VCaP (cell line): ENCODE measurements at regions not wholly inside any gene's neighbourhood (a gene's known extent, or its start where the extent isn't known, plus 50 kb on each side); places are given as distances from the start of the nearest gene placed in this dataset.

Experiments
- H3K27ac ChIP-seq: fragments of 450-650 bp; 2 replicates; pipeline ENCODE4 v1.5.1; 2017
- TF ChIP-seq, protein P1 (sequence below): fragments of 450-650 bp; conservative IDR thresholded peaks from 2 replicates; pipeline ENCODE4 v1.5.1; 2017; ENCODE audit warnings: mild to moderate bottlenecking, moderate library complexity

DNA sequence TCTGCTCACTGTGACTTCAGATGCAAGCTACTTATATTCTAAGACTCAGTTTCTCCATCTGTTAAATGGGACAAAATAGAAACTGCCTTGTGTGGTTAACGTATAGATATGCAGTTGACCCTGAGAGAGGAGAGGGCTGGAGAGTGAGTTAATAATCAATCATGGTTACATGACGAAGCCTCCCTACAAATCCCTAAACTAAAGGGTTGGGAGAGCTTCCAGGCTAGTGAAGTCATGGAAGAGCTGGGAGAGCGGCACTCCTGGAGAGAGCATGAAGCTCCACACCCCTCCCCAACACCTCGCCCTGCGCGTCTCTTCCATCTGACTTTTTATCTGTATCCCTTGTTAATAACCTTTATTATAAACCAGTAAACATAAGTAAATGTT, 138.5 kb upstream of the FAM9B start:
- H3K27ac ChIP-seq, result no peak overlapping the region
- TF ChIP-seq, protein P1, sequence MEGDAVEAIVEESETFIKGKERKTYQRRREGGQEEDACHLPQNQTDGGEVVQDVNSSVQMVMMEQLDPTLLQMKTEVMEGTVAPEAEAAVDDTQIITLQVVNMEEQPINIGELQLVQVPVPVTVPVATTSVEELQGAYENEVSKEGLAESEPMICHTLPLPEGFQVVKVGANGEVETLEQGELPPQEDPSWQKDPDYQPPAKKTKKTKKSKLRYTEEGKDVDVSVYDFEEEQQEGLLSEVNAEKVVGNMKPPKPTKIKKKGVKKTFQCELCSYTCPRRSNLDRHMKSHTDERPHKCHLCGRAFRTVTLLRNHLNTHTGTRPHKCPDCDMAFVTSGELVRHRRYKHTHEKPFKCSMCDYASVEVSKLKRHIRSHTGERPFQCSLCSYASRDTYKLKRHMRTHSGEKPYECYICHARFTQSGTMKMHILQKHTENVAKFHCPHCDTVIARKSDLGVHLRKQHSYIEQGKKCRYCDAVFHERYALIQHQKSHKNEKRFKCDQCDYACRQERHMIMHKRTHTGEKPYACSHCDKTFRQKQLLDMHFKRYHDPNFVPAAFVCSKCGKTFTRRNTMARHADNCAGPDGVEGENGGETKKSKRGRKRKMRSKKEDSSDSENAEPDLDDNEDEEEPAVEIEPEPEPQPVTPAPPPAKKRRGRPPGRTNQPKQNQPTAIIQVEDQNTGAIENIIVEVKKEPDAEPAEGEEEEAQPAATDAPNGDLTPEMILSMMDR, result no peak

DNA sequence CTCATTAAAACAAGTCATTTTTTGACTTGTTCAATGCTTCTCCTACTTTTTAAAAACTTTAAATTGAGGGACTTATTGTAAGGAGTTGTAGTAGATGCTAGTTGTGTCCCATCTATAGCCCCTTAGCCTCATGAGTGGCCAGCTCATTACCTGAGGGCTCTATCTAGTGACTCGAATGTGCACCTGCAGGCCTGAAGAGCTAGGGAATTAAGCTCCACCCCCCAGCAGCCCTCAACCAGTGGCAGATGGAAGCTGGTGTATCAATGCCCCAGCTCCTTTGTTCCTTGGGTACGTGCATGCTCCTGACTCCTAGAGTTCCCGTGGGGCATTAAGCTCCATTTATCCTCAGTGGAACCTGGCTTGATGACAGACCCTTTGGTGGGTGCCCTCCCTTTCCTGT, 146.7 kb upstream of the FAM9B start:
- TF ChIP-seq, protein P1, result no peak

DNA sequence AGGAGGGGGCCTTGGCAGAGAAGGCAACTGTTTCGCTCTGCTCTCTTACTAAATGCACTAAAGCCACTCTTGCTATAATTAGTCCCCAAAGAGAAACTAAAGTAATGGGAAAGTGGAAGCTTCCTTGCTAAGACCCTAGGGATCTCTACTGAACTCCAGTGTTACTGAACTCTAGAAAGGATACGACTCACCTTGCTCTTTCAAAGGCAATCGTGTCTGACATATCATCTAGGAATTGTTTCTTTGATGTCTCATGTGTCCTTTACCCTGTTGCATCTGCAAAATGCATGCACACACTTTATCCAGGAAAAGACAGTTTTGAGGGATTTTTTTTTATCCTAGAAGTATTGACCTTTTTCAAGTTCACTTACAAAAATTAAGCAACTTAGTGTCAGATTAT, 148.1 kb upstream of the FAM9B start:
- no peak overlapping the region for H3K27ac ChIP-seq
- TF ChIP-seq, protein P1, result no peak

More for the DNA sequence above, 146.7 kb upstream of the FAM9B start:
- no peak overlapping the region for H3K27ac ChIP-seq

DNA sequence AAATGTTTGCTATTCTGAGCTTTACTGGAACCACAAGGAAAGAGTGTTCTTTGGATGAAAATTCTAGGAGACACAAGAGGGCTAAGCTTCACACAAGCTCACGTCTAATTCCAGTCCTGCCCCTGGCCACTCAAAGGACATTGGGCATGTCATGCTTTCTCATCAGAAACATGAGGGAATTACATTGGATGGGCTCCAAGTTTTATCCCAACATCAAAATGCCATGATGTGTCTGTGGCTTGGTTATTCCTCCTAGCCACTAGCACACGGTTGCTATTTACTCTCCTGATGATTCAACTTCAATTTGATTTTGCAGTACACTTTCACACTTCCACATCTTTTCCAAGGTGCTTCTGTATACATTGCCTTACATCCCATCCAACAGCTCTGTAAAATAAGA, 149.6 kb upstream of the FAM9B start:
- TF ChIP-seq, protein P1, result no peak
- H3K27ac ChIP-seq, result no peak overlapping the region

DNA sequence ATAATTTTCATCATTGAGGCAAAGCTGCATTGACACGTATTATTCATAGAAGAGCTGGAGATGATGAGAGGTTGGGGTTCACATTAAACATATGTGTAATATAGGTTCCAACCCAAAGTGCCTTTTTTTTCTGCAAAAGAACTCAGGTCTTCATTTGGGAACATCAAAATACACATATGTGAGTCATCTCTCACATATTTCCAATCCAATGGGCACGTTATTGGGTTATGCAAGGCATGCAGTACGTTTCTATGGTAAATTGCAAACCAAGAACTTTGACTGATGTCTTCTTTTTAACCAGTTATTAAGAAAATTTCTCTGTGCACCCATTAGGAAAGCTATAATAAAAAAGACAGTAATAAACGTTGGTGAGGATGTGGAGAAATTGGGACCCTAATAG, 150.3 kb upstream of the FAM9B start:
- TF ChIP-seq, protein P1, result no peak
- H3K27ac ChIP-seq, result no peak overlapping the region

DNA sequence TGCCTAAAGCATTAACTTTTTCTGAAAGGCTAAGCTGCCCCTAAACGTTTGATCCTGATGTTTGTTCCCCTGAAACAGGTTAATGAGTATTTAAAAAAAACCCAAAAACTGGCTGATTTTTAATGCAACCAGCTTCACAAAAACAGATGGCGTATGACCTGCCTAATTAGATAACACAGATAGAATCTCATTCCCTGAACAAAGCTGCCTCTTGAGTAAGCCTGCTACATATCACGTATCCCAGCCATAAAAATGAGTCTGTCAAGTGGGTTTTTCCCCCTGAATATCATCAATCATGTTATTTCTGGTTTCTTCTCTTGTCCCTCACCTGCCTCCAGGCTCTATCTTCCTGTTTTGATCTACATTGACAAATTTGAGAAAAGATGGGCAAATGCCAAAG, 154.2 kb upstream of the FAM9B start:
- TF ChIP-seq, protein P1, result no peak
- H3K27ac ChIP-seq, result no peak overlapping the region

DNA sequence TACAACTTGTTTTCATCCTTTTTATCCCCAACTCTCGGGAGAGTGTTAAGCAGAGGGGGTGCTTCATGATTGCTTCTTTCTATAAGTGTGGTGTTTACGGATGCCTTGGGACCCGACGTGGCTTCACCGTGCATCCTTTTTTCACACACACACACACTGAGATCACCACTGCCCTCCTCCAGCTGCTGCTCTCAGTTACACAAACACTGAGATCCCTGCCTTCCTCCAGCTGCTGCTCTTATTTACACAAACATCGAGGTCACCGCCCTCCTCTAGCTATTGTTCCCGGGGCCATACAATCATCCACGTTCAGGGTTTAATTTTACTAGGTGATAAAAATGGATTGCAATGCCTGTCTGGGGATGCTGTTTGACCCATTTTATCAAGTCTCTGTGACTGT, 155.4 kb upstream of the FAM9B start:
- no peak overlapping the region for H3K27ac ChIP-seq
- TF ChIP-seq, protein P1, result no peak

DNA sequence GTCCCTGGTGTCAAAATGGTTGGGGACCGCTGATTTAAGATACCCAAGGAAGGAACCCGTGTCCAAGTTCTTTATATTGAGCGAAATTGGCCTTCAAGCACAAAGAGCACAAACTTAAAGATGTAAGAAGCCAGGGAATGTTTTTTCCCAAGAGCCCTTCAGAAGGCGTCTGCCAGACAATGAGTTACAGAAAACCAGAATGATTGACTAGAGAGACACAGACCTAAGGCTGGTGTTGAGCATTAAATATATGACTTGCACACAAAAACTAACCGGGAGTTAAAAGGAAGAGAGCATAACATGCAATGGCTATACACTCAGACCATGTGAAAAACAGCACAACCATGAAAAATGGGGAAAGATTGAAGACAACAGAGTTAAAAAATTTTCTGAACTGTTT, 157.5 kb upstream of the FAM9B start:
- no peak overlapping the region for H3K27ac ChIP-seq
- TF ChIP-seq, protein P1, result no peak
